ENCODE measurements at regions not wholly inside any gene's neighbourhood (a gene's known extent, or its start where the extent isn't known, plus 50 kb on each side); places are given as distances from the start of the nearest gene placed in this dataset.

GRCh38 chr13:33450956-33451709 is 165.6 kb upstream of the STARD13 start:
- FAIRE-seq, result no peak
- TF ChIP-seq CTCF (IDR thresholded peaks at IDR 0.05; ENCODE audit: insufficient read depth, missing control alignments), result no peak

GRCh38 chr13:33452873-33453517 is 167.4 kb upstream of the STARD13 start:
- no peak for FAIRE-seq
- no peak for DNase-seq (ENCODE audit: insufficient read length, low spot score)
- no peak for TF ChIP-seq CTCF (IDR thresholded peaks at IDR 0.05; ENCODE audit: insufficient read depth, missing control alignments)

More at GRCh38 chr13:33450956-33451709, 165.6 kb upstream of the STARD13 start:
- no peak for DNase-seq (ENCODE audit: insufficient read length, low spot score)

- no peak for DNase-seq (ENCODE audit: insufficient read length, low spot score)
- no peak for FAIRE-seq
- no peak for TF ChIP-seq CTCF (IDR thresholded peaks at IDR 0.05; ENCODE audit: insufficient read depth, missing control alignments)
Observed at GRCh38 chr13:33453936-33454335, 168.4 kb upstream of the STARD13 start.

GRCh38 chr13:33454844-33455705 is 169.5 kb upstream of the STARD13 start:
- no peak for FAIRE-seq
- no peak for TF ChIP-seq CTCF (IDR thresholded peaks at IDR 0.05; ENCODE audit: insufficient read depth, missing control alignments)

GRCh38 chr13:33459702-33460101 is 174.1 kb upstream of the STARD13 start:
- no peak for TF ChIP-seq CTCF (IDR thresholded peaks at IDR 0.05; ENCODE audit: insufficient read depth, missing control alignments)
- DNase-seq (ENCODE audit: insufficient read length, low spot score) (no peak), FAIRE-seq (no peak)

More at GRCh38 chr13:33454844-33455705, 169.5 kb upstream of the STARD13 start:
- DNase-seq (ENCODE audit: insufficient read length, low spot score), result no peak

- TF ChIP-seq CTCF (IDR thresholded peaks at IDR 0.05; ENCODE audit: insufficient read depth, missing control alignments), result no peak
- FAIRE-seq (no peak), DNase-seq (ENCODE audit: insufficient read length, low spot score) (no peak)
Observed at GRCh38 chr13:33462109-33462508, 176.6 kb upstream of the STARD13 start.

Data from D721Med (cell line).